ENCODE measurements at regions not wholly inside any gene's neighbourhood (a gene's known extent, or its start where the extent isn't known, plus 50 kb on each side); places are given as distances from the start of the nearest gene placed in this dataset.

DNA sequence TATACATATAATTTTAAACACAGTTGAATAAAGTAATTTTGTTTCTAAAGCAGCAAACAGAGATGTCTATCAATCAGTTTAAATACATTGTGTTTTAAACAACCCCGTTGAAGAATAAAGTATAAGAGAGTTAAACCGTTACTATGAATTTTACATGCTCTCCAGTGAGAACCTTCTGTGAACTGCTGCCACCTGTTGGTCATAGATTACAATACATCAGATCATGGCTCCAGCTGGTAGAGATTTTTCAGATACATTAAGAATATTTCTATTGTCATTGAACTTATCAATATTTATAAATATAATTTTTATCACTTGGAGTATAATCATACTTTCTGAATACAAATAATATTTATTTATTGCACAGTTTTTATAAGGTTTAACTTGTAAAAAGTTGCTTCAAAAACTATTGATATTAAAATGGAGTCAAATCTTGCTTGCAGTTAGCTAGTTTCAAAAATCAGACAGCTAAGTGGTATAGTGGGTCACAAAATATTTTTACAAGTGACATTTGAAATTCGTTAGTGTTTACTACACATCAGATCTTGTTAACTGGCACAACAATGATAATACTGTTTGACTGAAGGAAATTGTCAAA lies 561.2 kb upstream of the PHF14 start:
- no peak overlapping the region for H3K4me3 ChIP-seq (ENCODE audit: low read length)
- Mint-ChIP-seq H3K4me1 (no peaks in the 10 kb centered on the region), H3K9me3 (peaks cover 0 to 3% (median 0%) of the 10 kb centered on the region in 11 donors), H3K27me3 (peaks cover 0 to 4% (median 0%) of the 10 kb centered on the region in 5 donors), H3K4me3 (no peak overlapping the region), H3K27ac (no peak overlapping the region), H3K36me3 (no peaks in the 10 kb centered on the region)
- ChIA-PET CTCF (no interaction called here), POLR2A (no interaction called here)
- intact Hi-C loops (cut with micrococcal nuclease) = loop anchor here (5.0 to 10.0 kb wide), 4 partner anchors 475 to 1975 kb away; no protein-coding TSS in a partner anchor
- no peaks in the 10 kb centered on the region for H3K9me3 ChIP-seq (ENCODE audit: control insufficient read depth in 2 of 3, low read length in 3 of 3)
- no peaks in the 10 kb centered on the region for H3K27me3 ChIP-seq (ENCODE audit: control insufficient read depth in 2 of 2, insufficient read depth in 2 of 2, low read length in 2 of 2)
- no peak overlapping the region for H3K27ac ChIP-seq (ENCODE audit: low read depth, low read length)
- DNase-seq (peak in 3 of 9 donors; percentile 4 to 15 (median 6)), ATAC-seq (peak; percentile 45)
- H3K4me1 ChIP-seq (ENCODE audit: control insufficient read depth in 2 of 2, insufficient read depth in 2 of 2, low read length in 2 of 2) = no peaks in the 10 kb centered on the region
- H3K36me3 ChIP-seq (ENCODE audit: control insufficient read depth in 2 of 3, insufficient read depth in 3 of 3, low read length in 3 of 3) = no peaks in the 10 kb centered on the region

- DNase-seq (no peak), ATAC-seq (no peak)
- no peak overlapping the region for H3K27ac Mint-ChIP-seq
- no peak overlapping the region for H3K27ac ChIP-seq (ENCODE audit: low read depth, low read length)
- intact Hi-C loops (cut with micrococcal nuclease) = loop anchor here in 1 of 2 donors (10.0 kb wide), 1 partner anchor 744 kb away; no protein-coding TSS in a partner anchor
- H3K9me3 Mint-ChIP-seq = peaks cover 0 to 11% (median 0%) of the 10 kb centered on the region in 11 donors
- no peaks in the 10 kb centered on the region for H3K4me1 Mint-ChIP-seq
- H3K4me3 Mint-ChIP-seq = no peak overlapping the region
- ChIA-PET POLR2A (no interaction called here), CTCF (no interaction called here)
- no peak overlapping the region for H3K4me3 ChIP-seq (ENCODE audit: low read length)
- no peaks in the 10 kb centered on the region for H3K36me3 ChIP-seq (ENCODE audit: control insufficient read depth in 2 of 3, insufficient read depth in 3 of 3, low read length in 3 of 3)
- H3K27me3 Mint-ChIP-seq = peaks cover 0 to 6% (median 0%) of the 10 kb centered on the region in 5 donors
- H3K4me1 ChIP-seq (ENCODE audit: control insufficient read depth in 2 of 2, insufficient read depth in 2 of 2, low read length in 2 of 2) = no peaks in the 10 kb centered on the region
- H3K27me3 ChIP-seq (ENCODE audit: control insufficient read depth in 2 of 2, insufficient read depth in 2 of 2, low read length in 2 of 2) = no peaks in the 10 kb centered on the region
- H3K36me3 Mint-ChIP-seq = no peaks in the 10 kb centered on the region
- H3K9me3 ChIP-seq (ENCODE audit: control insufficient read depth in 2 of 3, low read length in 3 of 3) = no peaks in the 10 kb centered on the region
These were observed 554.7 kb upstream of the PHF14 start for GRCh38 chr7:10418985-10419384.

GRCh38 chr7:10429031-10429430 lies 544.6 kb upstream of the PHF14 start:
- H3K36me3 ChIP-seq (ENCODE audit: control insufficient read depth in 2 of 3, insufficient read depth in 3 of 3, low read length in 3 of 3) = no peaks in the 10 kb centered on the region
- H3K27me3 Mint-ChIP-seq = peaks cover 0 to 4% (median 0%) of the 10 kb centered on the region in 5 donors
- DNase-seq (no peak), ATAC-seq (no peak)
- no peaks in the 10 kb centered on the region for H3K4me1 Mint-ChIP-seq
- H3K27ac ChIP-seq (ENCODE audit: low read depth, low read length) = no peak overlapping the region
- intact Hi-C loops (cut with micrococcal nuclease) = no loop called here
- H3K4me3 Mint-ChIP-seq = no peak overlapping the region
- no peaks in the 10 kb centered on the region for H3K4me1 ChIP-seq (ENCODE audit: control insufficient read depth in 2 of 2, insufficient read depth in 2 of 2, low read length in 2 of 2)
- no peaks in the 10 kb centered on the region for H3K36me3 Mint-ChIP-seq
- H3K4me3 ChIP-seq (ENCODE audit: low read length) = no peak overlapping the region
- H3K9me3 ChIP-seq (ENCODE audit: control insufficient read depth in 2 of 3, low read length in 3 of 3) = no peaks in the 10 kb centered on the region
- ChIA-PET CTCF (no interaction called here), POLR2A (no interaction called here)
- no peak overlapping the region for H3K27ac Mint-ChIP-seq
- H3K27me3 ChIP-seq (ENCODE audit: control insufficient read depth in 2 of 2, insufficient read depth in 2 of 2, low read length in 2 of 2) = no peaks in the 10 kb centered on the region
- H3K9me3 Mint-ChIP-seq = peaks cover 0 to 6% (median 0%) of the 10 kb centered on the region in 11 donors

DNA sequence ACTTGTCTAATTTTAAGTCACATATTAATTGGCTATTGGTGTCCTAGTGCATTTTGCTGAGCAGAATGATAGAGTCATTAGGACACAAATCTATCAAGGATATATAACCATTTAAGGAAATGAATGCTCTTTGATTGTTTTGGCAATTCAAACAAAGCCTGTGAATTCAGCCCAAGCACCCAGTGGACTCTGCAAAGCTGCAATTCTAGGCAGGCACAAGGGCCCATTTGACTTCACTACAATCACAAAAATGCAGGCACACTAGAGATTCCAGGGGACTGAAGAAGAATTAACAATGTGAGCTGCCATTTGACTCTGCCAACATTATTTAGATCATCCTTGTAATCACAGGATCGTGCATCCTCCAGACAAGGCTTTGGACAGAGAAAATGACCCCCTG lies 544.2 kb upstream of the PHF14 start:
- peaks cover 0 to 6% (median 1%) of the 10 kb centered on the region in 11 donors for H3K9me3 Mint-ChIP-seq
- no peak overlapping the region for H3K27ac Mint-ChIP-seq
- no peaks in the 10 kb centered on the region for H3K4me1 ChIP-seq (ENCODE audit: control insufficient read depth in 2 of 2, insufficient read depth in 2 of 2, low read length in 2 of 2)
- ChIA-PET POLR2A (no interaction called here), CTCF (no interaction called here)
- no peak overlapping the region for H3K27ac ChIP-seq (ENCODE audit: low read depth, low read length)
- intact Hi-C loops (cut with micrococcal nuclease) = no loop called here
- no peaks in the 10 kb centered on the region for H3K36me3 ChIP-seq (ENCODE audit: control insufficient read depth in 2 of 3, insufficient read depth in 3 of 3, low read length in 3 of 3)
- H3K4me3 ChIP-seq (ENCODE audit: low read length) = no peak overlapping the region
- DNase-seq (no peak), ATAC-seq (no peak)
- H3K4me1 Mint-ChIP-seq = no peaks in the 10 kb centered on the region
- no peaks in the 10 kb centered on the region for H3K9me3 ChIP-seq (ENCODE audit: control insufficient read depth in 2 of 3, low read length in 3 of 3)
- H3K4me3 Mint-ChIP-seq = no peak overlapping the region
- H3K27me3 ChIP-seq (ENCODE audit: control insufficient read depth in 2 of 2, insufficient read depth in 2 of 2, low read length in 2 of 2) = no peaks in the 10 kb centered on the region
- H3K27me3 Mint-ChIP-seq = peaks cover 0 to 4% (median 0%) of the 10 kb centered on the region in 5 donors
- no peaks in the 10 kb centered on the region for H3K36me3 Mint-ChIP-seq

GRCh38 chr7:10436302-10436701 lies 537.4 kb upstream of the PHF14 start:
- Histone ChIP-seq H3K4me1 (ENCODE audit: control insufficient read depth in 2 of 2, insufficient read depth in 2 of 2, low read length in 2 of 2) (no peaks in the 10 kb centered on the region), H3K9me3 (ENCODE audit: control insufficient read depth in 2 of 3, low read length in 3 of 3) (no peaks in the 10 kb centered on the region), H3K27me3 (ENCODE audit: control insufficient read depth in 2 of 2, insufficient read depth in 2 of 2, low read length in 2 of 2) (no peaks in the 10 kb centered on the region), H3K27ac (ENCODE audit: low read depth, low read length) (no peak overlapping the region), H3K4me3 (ENCODE audit: low read length) (no peak overlapping the region), H3K36me3 (ENCODE audit: control insufficient read depth in 2 of 3, insufficient read depth in 3 of 3, low read length in 3 of 3) (no peaks in the 10 kb centered on the region)
- CTCF ChIA-PET = no interaction called here
- H3K36me3 Mint-ChIP-seq = no peaks in the 10 kb centered on the region
- H3K27me3 Mint-ChIP-seq = peaks cover 0 to 9% (median 0%) of the 10 kb centered on the region in 5 donors
- H3K27ac Mint-ChIP-seq = no peak overlapping the region
- H3K4me3 Mint-ChIP-seq = no peak overlapping the region
- ATAC-seq (no peak), DNase-seq (no peak)
- intact Hi-C loops (cut with micrococcal nuclease) = no loop called here
- POLR2A ChIA-PET = no interaction called here
- H3K4me1 Mint-ChIP-seq = no peaks in the 10 kb centered on the region
- peaks cover 0 to 12% (median 2%) of the 10 kb centered on the region in 11 donors for H3K9me3 Mint-ChIP-seq

GRCh38 chr7:10439027-10439426 lies 534.6 kb upstream of the PHF14 start:
- Histone ChIP-seq H3K27me3 (ENCODE audit: control insufficient read depth in 2 of 2, insufficient read depth in 2 of 2, low read length in 2 of 2) (no peaks in the 10 kb centered on the region), H3K27ac (ENCODE audit: low read depth, low read length) (no peak overlapping the region), H3K9me3 (ENCODE audit: control insufficient read depth in 2 of 3, low read length in 3 of 3) (peaks cover 0 to 6% (median 0%) of the 10 kb centered on the region in 3 experiments), H3K4me1 (ENCODE audit: control insufficient read depth in 2 of 2, insufficient read depth in 2 of 2, low read length in 2 of 2) (no peaks in the 10 kb centered on the region), H3K4me3 (ENCODE audit: low read length) (no peak overlapping the region), H3K36me3 (ENCODE audit: control insufficient read depth in 2 of 3, insufficient read depth in 3 of 3, low read length in 3 of 3) (no peaks in the 10 kb centered on the region)
- DNase-seq (no peak), ATAC-seq (no peak)
- Mint-ChIP-seq H3K27me3 (peaks cover 0 to 9% (median 0%) of the 10 kb centered on the region in 5 donors), H3K9me3 (peaks cover 0 to 23% (median 11%) of the 10 kb centered on the region in 11 donors), H3K4me1 (no peaks in the 10 kb centered on the region), H3K36me3 (peaks cover 0 to 3% (median 0%) of the 10 kb centered on the region in 5 donors), H3K27ac (no peak overlapping the region), H3K4me3 (no peak overlapping the region)
- ChIA-PET POLR2A (no interaction called here), CTCF (no interaction called here)
- intact Hi-C loops (cut with micrococcal nuclease) = no loop called here

DNA sequence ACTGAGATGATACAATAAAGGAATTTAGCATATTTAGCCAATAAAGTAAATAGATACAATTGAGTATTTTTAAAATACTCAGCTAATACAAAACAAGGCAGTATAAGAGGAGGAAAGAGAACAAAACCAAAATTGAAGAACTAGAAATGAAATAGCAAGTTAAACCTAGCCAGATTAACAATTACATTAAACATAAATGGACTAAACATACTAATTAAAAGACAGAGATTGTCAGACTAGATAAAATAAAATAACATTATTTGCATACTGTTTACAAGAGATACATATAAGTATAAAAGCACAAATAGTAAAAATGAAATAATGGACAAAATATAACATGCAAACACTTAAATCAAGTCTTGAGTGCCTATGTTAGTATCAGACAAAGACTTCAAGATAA lies 517.7 kb upstream of the PHF14 start:
- ATAC-seq = no peak

More for the DNA sequence above, 517.7 kb upstream of the PHF14 start:
- H3K27ac ChIP-seq (ENCODE audit: low read depth, low read length) = no peak overlapping the region
- Mint-ChIP-seq H3K36me3 (no peaks in the 10 kb centered on the region), H3K27ac (no peak overlapping the region), H3K4me3 (no peak overlapping the region), H3K4me1 (no peaks in the 10 kb centered on the region), H3K27me3 (no peaks in the 10 kb centered on the region), H3K9me3 (peaks cover 0 to 29% (median 9%) of the 10 kb centered on the region in 11 donors)
- H3K4me3 ChIP-seq (ENCODE audit: low read length) = no peak overlapping the region
- DNase-seq = no peak
- intact Hi-C loops (cut with micrococcal nuclease) = no loop called here
- H3K36me3 ChIP-seq (ENCODE audit: control insufficient read depth in 2 of 3, insufficient read depth in 3 of 3, low read length in 3 of 3) = no peaks in the 10 kb centered on the region
- CTCF ChIA-PET = no interaction called here
- POLR2A ChIA-PET = no interaction called here
- H3K9me3 ChIP-seq (ENCODE audit: control insufficient read depth in 2 of 3, low read length in 3 of 3) = no peaks in the 10 kb centered on the region
- no peaks in the 10 kb centered on the region for H3K27me3 ChIP-seq (ENCODE audit: control insufficient read depth in 2 of 2, insufficient read depth in 2 of 2, low read length in 2 of 2)
- no peaks in the 10 kb centered on the region for H3K4me1 ChIP-seq (ENCODE audit: control insufficient read depth in 2 of 2, insufficient read depth in 2 of 2, low read length in 2 of 2)

Measured in naive thymus-derived CD4-positive, alpha-beta T cell (primary cell).